ENCODE measurements at regions not wholly inside any gene's neighbourhood (a gene's known extent, or its start where the extent isn't known, plus 50 kb on each side); places are given as distances from the start of the nearest gene placed in this dataset.

DNA sequence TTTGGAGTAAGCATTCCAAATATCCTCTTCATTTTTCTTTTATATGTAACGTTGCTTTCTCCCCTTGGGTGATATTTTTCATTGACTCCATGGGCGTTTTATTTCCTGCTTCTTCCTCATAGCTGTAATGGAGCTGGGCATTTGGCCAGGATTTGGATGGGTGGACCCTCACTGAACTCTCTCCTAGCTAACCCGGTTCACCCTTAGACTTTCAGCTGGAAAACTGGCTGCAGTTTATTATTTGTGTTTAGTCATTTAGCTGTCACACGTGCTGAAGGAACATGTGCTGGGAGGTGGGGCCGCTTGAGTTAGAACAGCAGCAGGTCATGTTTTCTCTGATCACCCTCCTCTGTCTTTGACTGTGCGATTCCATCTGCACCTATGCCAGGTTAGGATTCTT lies 407.6 kb downstream of the ZIC1 start:
- TF ChIP-seq MTA2 (IDR thresholded peaks at IDR 0.05; ENCODE audit: low read depth) (no peak), MYB (IDR thresholded peaks at IDR 0.05; ENCODE audit: borderline replicate concordance, low read depth, low read length) (no peak), PML (IDR thresholded peaks at IDR 0.05; ENCODE audit: low read length) (no peak), SRF (IDR thresholded peaks at IDR 0.05; ENCODE audit: low read depth in 2 of 2, low read length in 2 of 2) (no peak), POLR2AphosphoS5 (IDR thresholded peaks at IDR 0.05; ENCODE audit: low read length) (no peak), KAT2A (conservative IDR thresholded peaks at IDR 0.05; ENCODE audit: control insufficient read depth, low read depth, low read length) (no peak), FOXM1 (IDR thresholded peaks at IDR 0.05; ENCODE audit: low read depth, low read length) (no peak), RELA (IDR thresholded peaks at IDR 0.05; ENCODE audit: borderline replicate concordance, partially characterized antibody) (no peak), POU2F2 (IDR thresholded peaks at IDR 0.05; ENCODE audit: borderline replicate concordance, low read depth, low read length) (no peak), MEF2B (IDR thresholded peaks at IDR 0.05; ENCODE audit: partially characterized antibody, poor library complexity, severe bottlenecking) (no peak), NR2C2 (IDR thresholded peaks at IDR 0.05; ENCODE audit: borderline replicate concordance, control insufficient read depth, insufficient read length, low read depth) (no peak), FOS (IDR thresholded peaks at IDR 0.05; ENCODE audit: borderline replicate concordance, extremely low read depth, insufficient read length) (no peak), CBX5 (IDR thresholded peaks at IDR 0.05; ENCODE audit: low read depth) (no peak)
- TF ChIP-seq, protein P1, sequence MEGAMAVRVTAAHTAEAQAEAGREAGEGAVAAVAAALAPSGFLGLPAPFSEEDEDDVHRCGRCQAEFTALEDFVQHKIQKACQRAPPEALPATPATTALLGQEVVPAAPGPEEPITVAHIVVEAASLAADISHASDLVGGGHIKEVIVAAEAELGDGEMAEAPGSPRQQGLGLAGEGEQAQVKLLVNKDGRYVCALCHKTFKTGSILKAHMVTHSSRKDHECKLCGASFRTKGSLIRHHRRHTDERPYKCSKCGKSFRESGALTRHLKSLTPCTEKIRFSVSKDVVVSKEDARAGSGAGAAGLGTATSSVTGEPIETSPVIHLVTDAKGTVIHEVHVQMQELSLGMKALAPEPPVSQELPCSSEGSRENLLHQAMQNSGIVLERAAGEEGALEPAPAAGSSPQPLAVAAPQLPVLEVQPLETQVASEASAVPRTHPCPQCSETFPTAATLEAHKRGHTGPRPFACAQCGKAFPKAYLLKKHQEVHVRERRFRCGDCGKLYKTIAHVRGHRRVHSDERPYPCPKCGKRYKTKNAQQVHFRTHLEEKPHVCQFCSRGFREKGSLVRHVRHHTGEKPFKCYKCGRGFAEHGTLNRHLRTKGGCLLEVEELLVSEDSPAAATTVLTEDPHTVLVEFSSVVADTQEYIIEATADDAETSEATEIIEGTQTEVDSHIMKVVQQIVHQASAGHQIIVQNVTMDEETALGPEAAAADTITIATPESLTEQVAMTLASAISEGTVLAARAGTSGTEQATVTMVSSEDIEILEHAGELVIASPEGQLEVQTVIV (IDR thresholded peaks at IDR 0.05; ENCODE audit: borderline replicate concordance, partially characterized antibody) = no peak
- TF ChIP-seq, protein P2, sequence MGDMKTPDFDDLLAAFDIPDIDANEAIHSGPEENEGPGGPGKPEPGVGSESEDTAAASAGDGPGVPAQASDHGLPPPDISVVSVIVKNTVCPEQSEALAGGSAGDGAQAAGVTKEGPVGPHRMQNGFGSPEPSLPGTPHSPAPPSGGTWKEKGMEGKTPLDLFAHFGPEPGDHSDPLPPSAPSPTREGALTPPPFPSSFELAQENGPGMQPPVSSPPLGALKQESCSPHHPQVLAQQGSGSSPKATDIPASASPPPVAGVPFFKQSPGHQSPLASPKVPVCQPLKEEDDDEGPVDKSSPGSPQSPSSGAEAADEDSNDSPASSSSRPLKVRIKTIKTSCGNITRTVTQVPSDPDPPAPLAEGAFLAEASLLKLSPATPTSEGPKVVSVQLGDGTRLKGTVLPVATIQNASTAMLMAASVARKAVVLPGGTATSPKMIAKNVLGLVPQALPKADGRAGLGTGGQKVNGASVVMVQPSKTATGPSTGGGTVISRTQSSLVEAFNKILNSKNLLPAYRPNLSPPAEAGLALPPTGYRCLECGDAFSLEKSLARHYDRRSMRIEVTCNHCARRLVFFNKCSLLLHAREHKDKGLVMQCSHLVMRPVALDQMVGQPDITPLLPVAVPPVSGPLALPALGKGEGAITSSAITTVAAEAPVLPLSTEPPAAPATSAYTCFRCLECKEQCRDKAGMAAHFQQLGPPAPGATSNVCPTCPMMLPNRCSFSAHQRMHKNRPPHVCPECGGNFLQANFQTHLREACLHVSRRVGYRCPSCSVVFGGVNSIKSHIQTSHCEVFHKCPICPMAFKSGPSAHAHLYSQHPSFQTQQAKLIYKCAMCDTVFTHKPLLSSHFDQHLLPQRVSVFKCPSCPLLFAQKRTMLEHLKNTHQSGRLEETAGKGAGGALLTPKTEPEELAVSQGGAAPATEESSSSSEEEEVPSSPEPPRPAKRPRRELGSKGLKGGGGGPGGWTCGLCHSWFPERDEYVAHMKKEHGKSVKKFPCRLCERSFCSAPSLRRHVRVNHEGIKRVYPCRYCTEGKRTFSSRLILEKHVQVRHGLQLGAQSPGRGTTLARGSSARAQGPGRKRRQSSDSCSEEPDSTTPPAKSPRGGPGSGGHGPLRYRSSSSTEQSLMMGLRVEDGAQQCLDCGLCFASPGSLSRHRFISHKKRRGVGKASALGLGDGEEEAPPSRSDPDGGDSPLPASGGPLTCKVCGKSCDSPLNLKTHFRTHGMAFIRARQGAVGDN (IDR thresholded peaks at IDR 0.05) = no peak
- TF ChIP-seq, protein P3, sequence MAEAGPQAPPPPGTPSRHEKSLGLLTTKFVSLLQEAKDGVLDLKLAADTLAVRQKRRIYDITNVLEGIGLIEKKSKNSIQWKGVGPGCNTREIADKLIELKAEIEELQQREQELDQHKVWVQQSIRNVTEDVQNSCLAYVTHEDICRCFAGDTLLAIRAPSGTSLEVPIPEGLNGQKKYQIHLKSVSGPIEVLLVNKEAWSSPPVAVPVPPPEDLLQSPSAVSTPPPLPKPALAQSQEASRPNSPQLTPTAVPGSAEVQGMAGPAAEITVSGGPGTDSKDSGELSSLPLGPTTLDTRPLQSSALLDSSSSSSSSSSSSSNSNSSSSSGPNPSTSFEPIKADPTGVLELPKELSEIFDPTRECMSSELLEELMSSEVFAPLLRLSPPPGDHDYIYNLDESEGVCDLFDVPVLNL (IDR thresholded peaks at IDR 0.05; ENCODE audit: low read depth, low read length) = no peak
- TF ChIP-seq, protein P4, sequence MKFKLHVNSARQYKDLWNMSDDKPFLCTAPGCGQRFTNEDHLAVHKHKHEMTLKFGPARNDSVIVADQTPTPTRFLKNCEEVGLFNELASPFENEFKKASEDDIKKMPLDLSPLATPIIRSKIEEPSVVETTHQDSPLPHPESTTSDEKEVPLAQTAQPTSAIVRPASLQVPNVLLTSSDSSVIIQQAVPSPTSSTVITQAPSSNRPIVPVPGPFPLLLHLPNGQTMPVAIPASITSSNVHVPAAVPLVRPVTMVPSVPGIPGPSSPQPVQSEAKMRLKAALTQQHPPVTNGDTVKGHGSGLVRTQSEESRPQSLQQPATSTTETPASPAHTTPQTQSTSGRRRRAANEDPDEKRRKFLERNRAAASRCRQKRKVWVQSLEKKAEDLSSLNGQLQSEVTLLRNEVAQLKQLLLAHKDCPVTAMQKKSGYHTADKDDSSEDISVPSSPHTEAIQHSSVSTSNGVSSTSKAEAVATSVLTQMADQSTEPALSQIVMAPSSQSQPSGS (IDR thresholded peaks at IDR 0.05; ENCODE audit: low read length) = no peak
- H3K27me3 ChIP-seq (replicated peaks in 1 of 2; ENCODE audit: control insufficient read depth in 2 of 2, insufficient read depth in 2 of 2, low read length in 1 of 2) = no peaks in the 10 kb centered on the region
- no peaks in the 10 kb centered on the region for H3K4me1 ChIP-seq (ENCODE audit: control insufficient read depth, insufficient read depth, low read length)
- H3K4me3 ChIP-seq = no peak overlapping the region
- no peak overlapping the region for H3K9ac ChIP-seq (ENCODE audit: control insufficient read depth, insufficient read depth, low read length)
- intact Hi-C loops (cut with micrococcal nuclease; ENCODE audit: unreplicated experiment) = no loop called here
- ChIA-PET RAD21 (ENCODE audit: unreplicated experiment) (no interaction called here), CTCF (interaction anchor here (0.6 kb wide), 1 partner anchor 108 kb away, joined by 3 read pairs; no protein-coding TSS in a partner anchor), SMC1A (ENCODE audit: uncharacterized antibody, unreplicated experiment) (interaction anchor here (1.3 to 1.5 kb wide), 2 partner anchors 10 to 21 kb away, joined by 3 to 5 read pairs; no protein-coding TSS in a partner anchor), POLR2A (no interaction called here)
- H4K20me1 ChIP-seq (ENCODE audit: control insufficient read depth, insufficient read depth) = no peaks in the 10 kb centered on the region
- BruUV-seq (replicated peaks) = no TSS peak
- no peaks in the 10 kb centered on the region for H3K79me2 ChIP-seq (ENCODE audit: control insufficient read depth, insufficient read depth, low read length)
- DNase-seq (ENCODE audit: low read depth, low spot score) (no peak), FAIRE-seq (no peak), ATAC-seq (no peak)
- no peak overlapping the region for H2AFZ ChIP-seq (ENCODE audit: control insufficient read depth, low read depth, low read length)
- no peaks in the 10 kb centered on the region for H3K36me3 ChIP-seq (ENCODE audit: control insufficient read depth in 2 of 2, insufficient read depth in 2 of 2, low read length in 1 of 2)
- H3K27ac ChIP-seq (ENCODE audit: control insufficient read depth, insufficient read depth) = no peak overlapping the region
- H3K4me2 ChIP-seq (ENCODE audit: control insufficient read depth, insufficient read depth) = no peak overlapping the region
- H3K9me3 ChIP-seq (replicated peaks; ENCODE audit: control insufficient read depth, insufficient read depth, low read length) = no peaks in the 10 kb centered on the region
- WGBS (ENCODE audit: insufficient coverage, insufficient replicate concordance, low lambda C conversion rate, missing lambda C conversion rate) = 28% methylated on average over 6 of the region's 6 CpGs
- in situ Hi-C loops (cut with MboI) = no loop called here
